Activated T-cell treated with anti-CD3 and anti-CD28 coated beads, Interleukin-2, amount 50 U/mL, for 4 hours (primary cell): ENCODE measurements at regions not wholly inside any gene's neighbourhood (a gene's known extent, or its start where the extent isn't known, plus 50 kb on each side); places are given as distances from the start of the nearest gene placed in this dataset.

Experiments
- ATAC-seq, 2 donors: fragments of 200-7000 bp; cut with Tn5 transposase; one replicate each; pipeline ENCODE4 v1.10.0; 2021
- DNase-seq: peaks from one replicate; pipeline ENCODE4 v3.0.0-alpha.2; 2020
- H3K27me3 Mint-ChIP-seq: one replicate; pipeline ENCODE4 v1.8.0; 2021; ENCODE audit warnings: low read depth, mixed read lengths
- H3K36me3 Mint-ChIP-seq: one replicate; pipeline ENCODE4 v1.8.0; 2022; ENCODE audit warnings: mixed read lengths; ENCODE audit not compliant: insufficient read depth
- H3K4me1 Mint-ChIP-seq: one replicate; pipeline ENCODE4 v1.8.0; 2021; ENCODE audit warnings: low read depth, mixed read lengths
- H3K4me3 Mint-ChIP-seq: one replicate; pipeline ENCODE4 v1.8.0; 2021; ENCODE audit warnings: mild to moderate bottlenecking, moderate library complexity, mixed read lengths
- H3K9me3 Mint-ChIP-seq: one replicate; pipeline ENCODE4 v1.8.0; 2021; ENCODE audit warnings: mixed read lengths

- no peaks in the 10 kb centered on the region for H3K4me1 Mint-ChIP-seq
- DNase-seq (no peak), ATAC-seq (no peak)
- no peak overlapping the region for H3K4me3 Mint-ChIP-seq
- H3K9me3 Mint-ChIP-seq, result peaks cover 6% of the 10 kb centered on the region
- no peaks in the 10 kb centered on the region for H3K36me3 Mint-ChIP-seq
- no peaks in the 10 kb centered on the region for H3K27me3 Mint-ChIP-seq
These were observed 920.0 kb downstream of the UQCRFS1 start for GRCh38 chr19:28292822-28293500.

DNA sequence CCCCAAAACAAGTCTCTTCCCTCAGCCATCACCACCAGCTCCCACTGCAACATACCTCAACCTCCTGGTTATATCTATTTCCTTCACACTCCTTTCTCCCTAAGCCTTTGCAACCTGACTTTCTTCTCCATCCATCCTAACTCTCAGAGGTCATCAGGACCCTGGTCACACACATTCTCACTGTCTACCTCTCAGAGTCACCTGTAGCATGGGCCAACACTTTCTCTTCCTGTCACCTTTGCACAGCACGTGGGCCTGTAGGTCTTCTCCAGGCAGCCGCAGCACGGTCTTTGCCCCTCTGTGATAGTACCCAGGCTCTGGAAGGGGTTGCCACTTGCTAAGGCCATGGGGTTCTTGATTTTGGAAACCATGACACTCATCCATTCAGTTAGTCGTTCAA, 921.1 kb downstream of the UQCRFS1 start:
- DNase-seq, result no peak
- peaks cover 11% of the 10 kb centered on the region for H3K9me3 Mint-ChIP-seq
- H3K27me3 Mint-ChIP-seq, result no peaks in the 10 kb centered on the region
- no peaks in the 10 kb centered on the region for H3K4me1 Mint-ChIP-seq
- no peaks in the 10 kb centered on the region for H3K36me3 Mint-ChIP-seq
- no peak overlapping the region for H3K4me3 Mint-ChIP-seq
- ATAC-seq, result no peak

- Mint-ChIP-seq H3K4me3 (no peak overlapping the region), H3K9me3 (peaks cover 11% of the 10 kb centered on the region), H3K27me3 (no peaks in the 10 kb centered on the region), H3K4me1 (no peaks in the 10 kb centered on the region), H3K36me3 (no peaks in the 10 kb centered on the region)
- ATAC-seq (no peak), DNase-seq (no peak)
These were observed 921.8 kb downstream of the UQCRFS1 start for GRCh38 chr19:28290963-28291657.

GRCh38 chr19:28289295-28290063, 923.5 kb downstream of the UQCRFS1 start:
- no peaks in the 10 kb centered on the region for H3K4me1 Mint-ChIP-seq
- DNase-seq, result no peak
- no peak for ATAC-seq
- peaks cover 4% of the 10 kb centered on the region for H3K9me3 Mint-ChIP-seq
- H3K4me3 Mint-ChIP-seq, result no peak overlapping the region
- H3K27me3 Mint-ChIP-seq, result no peaks in the 10 kb centered on the region
- no peaks in the 10 kb centered on the region for H3K36me3 Mint-ChIP-seq

DNA sequence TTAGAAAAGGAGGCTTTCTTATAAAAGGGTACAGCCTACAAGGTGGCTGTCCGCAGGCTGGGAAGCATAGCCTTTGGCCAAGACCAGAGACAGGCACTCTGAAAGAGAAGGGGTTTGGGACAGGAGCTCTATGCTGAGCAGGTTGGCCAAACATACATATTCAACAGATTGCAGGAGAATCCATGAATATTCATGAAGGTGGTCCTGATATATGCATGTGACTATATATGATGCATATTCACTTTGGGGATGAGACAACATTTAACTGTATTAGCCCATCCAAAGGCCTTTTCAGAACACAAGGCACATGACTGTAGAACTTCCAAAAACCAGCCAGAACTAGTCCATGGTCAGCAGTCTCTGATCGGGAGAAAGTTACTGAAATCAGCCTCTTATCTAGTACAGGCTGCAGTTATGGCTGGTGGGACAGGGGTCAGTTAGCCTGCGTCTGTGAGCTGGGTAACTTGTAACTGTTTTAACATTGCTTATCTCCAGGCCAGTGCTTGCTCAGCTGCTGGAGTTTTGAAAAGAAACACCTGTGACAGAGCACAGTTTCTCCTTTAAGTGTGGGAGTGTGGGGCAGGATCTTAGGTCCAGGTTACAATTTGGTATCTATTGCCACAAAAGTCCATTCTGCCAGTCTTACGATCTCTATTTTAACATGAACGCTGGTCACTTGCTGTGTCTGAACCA, 924.2 kb downstream of the UQCRFS1 start:
- ATAC-seq (no peak), DNase-seq (no peak)
- H3K27me3 Mint-ChIP-seq, result no peaks in the 10 kb centered on the region
- H3K4me1 Mint-ChIP-seq, result no peaks in the 10 kb centered on the region
- H3K9me3 Mint-ChIP-seq, result peaks cover 4% of the 10 kb centered on the region
- H3K4me3 Mint-ChIP-seq, result no peak overlapping the region
- no peaks in the 10 kb centered on the region for H3K36me3 Mint-ChIP-seq

GRCh38 chr19:28285917-28286316, 927.0 kb downstream of the UQCRFS1 start:
- Mint-ChIP-seq H3K4me1 (no peaks in the 10 kb centered on the region), H3K4me3 (no peak overlapping the region), H3K9me3 (peaks cover 4% of the 10 kb centered on the region), H3K36me3 (no peaks in the 10 kb centered on the region), H3K27me3 (peaks cover 3% of the 10 kb centered on the region)
- DNase-seq, result no peak
- ATAC-seq, result no peak

DNA sequence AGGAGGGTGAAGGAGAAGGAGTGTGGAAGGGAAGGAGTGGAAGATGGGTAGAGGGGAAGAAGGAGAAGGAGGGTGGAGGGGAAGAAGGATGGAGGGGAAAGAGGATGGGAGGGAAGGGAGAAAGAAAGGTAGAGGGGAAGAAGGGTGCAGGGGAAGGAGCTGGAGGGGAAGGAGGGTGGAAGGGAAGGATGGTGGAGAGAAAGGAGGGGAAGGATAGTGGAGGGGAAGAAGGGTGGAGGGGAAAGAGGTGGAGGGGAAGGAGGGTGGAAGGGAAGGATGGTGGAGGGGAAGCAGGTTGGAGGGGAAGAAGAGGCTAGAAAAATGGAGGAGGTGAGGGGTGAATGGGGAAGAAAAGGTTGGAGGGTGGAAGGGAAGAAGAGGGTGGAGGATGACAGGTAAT, 927.9 kb downstream of the UQCRFS1 start:
- ATAC-seq (no peak), DNase-seq (no peak)
- H3K4me3 Mint-ChIP-seq, result no peak overlapping the region
- H3K9me3 Mint-ChIP-seq, result peaks cover 4% of the 10 kb centered on the region
- H3K27me3 Mint-ChIP-seq, result peaks cover 3% of the 10 kb centered on the region
- no peaks in the 10 kb centered on the region for H3K4me1 Mint-ChIP-seq
- no peaks in the 10 kb centered on the region for H3K36me3 Mint-ChIP-seq

- DNase-seq (no peak), ATAC-seq (no peak)
- H3K36me3 Mint-ChIP-seq, result no peaks in the 10 kb centered on the region
- H3K4me1 Mint-ChIP-seq, result no peaks in the 10 kb centered on the region
- peaks cover 4% of the 10 kb centered on the region for H3K9me3 Mint-ChIP-seq
- H3K27me3 Mint-ChIP-seq, result peaks cover 3% of the 10 kb centered on the region
- no peak overlapping the region for H3K4me3 Mint-ChIP-seq
These were observed 928.6 kb downstream of the UQCRFS1 start for GRCh38 chr19:28284389-28284788.

DNA sequence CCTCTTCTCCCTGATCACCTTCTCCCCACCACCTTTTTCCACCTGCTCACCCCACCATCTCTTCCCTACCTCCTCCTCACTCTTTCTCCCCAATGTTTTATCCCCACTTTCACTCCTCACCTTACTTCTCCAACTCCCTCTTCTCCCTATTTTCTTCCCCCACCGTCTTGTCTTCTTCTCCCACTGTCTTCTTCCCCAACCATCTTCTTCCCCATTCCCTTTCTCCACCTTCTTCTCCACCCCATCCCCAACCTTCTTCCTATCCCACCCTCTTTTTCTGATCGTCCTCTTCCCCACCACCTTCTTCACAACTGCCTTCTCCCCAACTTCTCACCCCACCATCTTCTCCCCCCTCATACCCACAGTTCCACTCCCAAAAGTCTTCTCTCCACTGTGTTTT, 929.4 kb downstream of the UQCRFS1 start:
- ATAC-seq, result no peak
- peaks cover 3% of the 10 kb centered on the region for H3K27me3 Mint-ChIP-seq
- no peak overlapping the region for H3K4me3 Mint-ChIP-seq
- no peaks in the 10 kb centered on the region for H3K36me3 Mint-ChIP-seq
- no peak for DNase-seq
- peaks cover 4% of the 10 kb centered on the region for H3K9me3 Mint-ChIP-seq
- H3K4me1 Mint-ChIP-seq, result no peaks in the 10 kb centered on the region

- no peak for ATAC-seq
- DNase-seq, result no peak
- Mint-ChIP-seq H3K36me3 (no peaks in the 10 kb centered on the region), H3K27me3 (peaks cover 3% of the 10 kb centered on the region), H3K9me3 (no peaks in the 10 kb centered on the region), H3K4me1 (no peaks in the 10 kb centered on the region), H3K4me3 (no peak overlapping the region)
These were observed 931.3 kb downstream of the UQCRFS1 start for GRCh38 chr19:28281676-28282075.

- H3K27me3 Mint-ChIP-seq, result no peaks in the 10 kb centered on the region
- no peaks in the 10 kb centered on the region for H3K4me1 Mint-ChIP-seq
- H3K36me3 Mint-ChIP-seq, result no peaks in the 10 kb centered on the region
- peaks cover 23% of the 10 kb centered on the region for H3K9me3 Mint-ChIP-seq
- no peak for DNase-seq
- no peak overlapping the region for H3K4me3 Mint-ChIP-seq
- no peak for ATAC-seq
These were observed 948.4 kb downstream of the UQCRFS1 start for GRCh38 chr19:28264556-28264955.

DNA sequence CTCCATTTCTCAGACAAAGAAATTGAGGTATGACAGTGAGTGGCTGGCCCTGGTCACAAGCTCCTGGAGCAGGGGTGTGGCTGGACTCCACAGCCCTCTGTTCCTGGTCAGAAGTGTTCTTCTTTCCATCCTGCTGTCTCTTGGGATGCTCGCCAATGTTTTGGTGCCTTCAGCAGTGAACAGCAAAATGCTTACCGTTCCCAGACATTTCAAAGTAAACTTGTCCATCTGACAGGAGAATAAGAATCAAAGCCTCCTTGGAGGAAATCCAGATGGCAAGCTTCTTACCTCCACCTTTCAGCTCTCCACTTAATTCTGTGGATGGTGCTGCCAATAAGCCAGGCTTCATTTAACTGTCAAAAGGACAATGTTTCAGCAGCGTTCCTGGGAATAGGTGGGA, 954.1 kb downstream of the UQCRFS1 start:
- ATAC-seq (no peak), DNase-seq (no peak)
- H3K27me3 Mint-ChIP-seq, result peaks cover 2% of the 10 kb centered on the region
- H3K4me3 Mint-ChIP-seq, result no peak overlapping the region
- no peaks in the 10 kb centered on the region for H3K4me1 Mint-ChIP-seq
- no peaks in the 10 kb centered on the region for H3K36me3 Mint-ChIP-seq
- peaks cover 14% of the 10 kb centered on the region for H3K9me3 Mint-ChIP-seq

- H3K4me3 Mint-ChIP-seq, result no peak overlapping the region
- no peak for DNase-seq
- H3K36me3 Mint-ChIP-seq, result no peaks in the 10 kb centered on the region
- H3K27me3 Mint-ChIP-seq, result peaks cover 2% of the 10 kb centered on the region
- H3K4me1 Mint-ChIP-seq, result no peaks in the 10 kb centered on the region
- no peak for ATAC-seq
- H3K9me3 Mint-ChIP-seq, result peaks cover 8% of the 10 kb centered on the region
These were observed 955.6 kb downstream of the UQCRFS1 start for GRCh38 chr19:28257396-28257795.

DNA sequence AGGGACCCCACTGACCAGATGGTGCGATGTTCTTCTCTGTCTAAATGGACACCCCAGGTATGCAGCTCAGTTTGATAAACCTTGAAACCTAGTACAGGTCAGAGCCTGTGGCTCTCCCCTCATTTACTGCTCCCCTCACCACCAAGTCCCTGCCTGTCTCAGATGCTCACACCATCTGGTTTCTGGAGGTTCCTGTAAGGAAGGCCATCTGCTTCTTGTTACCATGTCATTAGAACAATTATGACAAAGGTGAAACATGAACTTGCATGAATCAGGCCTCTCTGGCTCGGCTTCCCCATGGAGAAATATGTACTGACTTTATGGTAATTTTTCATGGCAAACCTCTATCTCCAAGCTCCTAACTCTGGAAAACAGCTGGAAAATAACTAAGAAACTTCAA, 965.7 kb downstream of the UQCRFS1 start:
- DNase-seq, result no peak
- Mint-ChIP-seq H3K4me3 (no peak overlapping the region), H3K27me3 (no peaks in the 10 kb centered on the region), H3K4me1 (no peaks in the 10 kb centered on the region), H3K9me3 (no peaks in the 10 kb centered on the region), H3K36me3 (no peaks in the 10 kb centered on the region)
- no peak for ATAC-seq
